Endodermal cell (in vitro differentiated cells): ENCODE measurements at regions not wholly inside any gene's neighbourhood (a gene's known extent, or its start where the extent isn't known, plus 50 kb on each side); places are given as distances from the start of the nearest gene placed in this dataset.

Experiments used
- DNase-seq: peaks from one replicate; pipeline ENCODE4 v3.0.0-alpha.2; 2017
- H3K27ac ChIP-seq: 2 replicates; pipeline ENCODE4 v1.5.1; 2013; ENCODE audit warnings: mild to moderate bottlenecking, low read depth, low read length, moderate library complexity
- H3K27me3 ChIP-seq: 2 replicates; pipeline ENCODE4 v1.6.1; 2013; ENCODE audit warnings: mild to moderate bottlenecking, low read length, moderate library complexity; ENCODE audit not compliant: insufficient read depth, control insufficient read depth, poor library complexity, severe bottlenecking
- H3K36me3 ChIP-seq: 2 replicates; pipeline ENCODE4 v1.7.0; 2013; ENCODE audit warnings: mild to moderate bottlenecking, low read length, moderate library complexity; ENCODE audit not compliant: control insufficient read depth, insufficient read depth
- H3K4me1 ChIP-seq: one replicate; pipeline ENCODE4 v1.7.0; 2013; ENCODE audit warnings: low read length; ENCODE audit not compliant: control insufficient read depth, insufficient read depth
- H3K4me3 ChIP-seq: 2 replicates; pipeline ENCODE4 v1.5.1; 2013; ENCODE audit warnings: mild to moderate bottlenecking, low read length, moderate library complexity
- H3K9ac ChIP-seq: 2 replicates; pipeline ENCODE4 v1.6.1; 2013; ENCODE audit warnings: mild to moderate bottlenecking, low read length, moderate library complexity; ENCODE audit not compliant: poor library complexity, severe bottlenecking; ENCODE audit errors: extremely low read depth
- H3K9me3 ChIP-seq: 2 replicates; pipeline ENCODE4 v1.6.1; 2013; ENCODE audit warnings: mild to moderate bottlenecking, low read length, moderate library complexity; ENCODE audit not compliant: control insufficient read depth
- H3K27ac Mint-ChIP-seq: 2 replicates; pipeline ENCODE4 v1.8.0; 2020; ENCODE audit warnings: mixed read lengths
- H3K27me3 Mint-ChIP-seq: 2 replicates; pipeline ENCODE4 v1.8.0; 2021; ENCODE audit warnings: mild to moderate bottlenecking, mixed read lengths; ENCODE audit not compliant: insufficient read depth
- H3K36me3 Mint-ChIP-seq: 2 replicates; pipeline ENCODE4 v1.8.0; 2020; ENCODE audit warnings: low read depth, mixed read lengths
- H3K4me1 Mint-ChIP-seq: 2 replicates; pipeline ENCODE4 v1.8.0; 2020; ENCODE audit warnings: mixed read lengths
- H3K4me3 Mint-ChIP-seq: 2 replicates; pipeline ENCODE4 v1.8.0; 2020; ENCODE audit warnings: mild to moderate bottlenecking, moderate library complexity, mixed read lengths
- H3K9me3 Mint-ChIP-seq: 2 replicates; pipeline ENCODE4 v1.8.0; 2020; ENCODE audit warnings: mild to moderate bottlenecking, mixed read lengths
- CTCF ChIP-seq: fragments of 200-600 bp; sonication (generic); conservative IDR thresholded peaks from 2 replicates; pipeline ENCODE4 v1.5.0; 2021; ENCODE audit warnings: antibody characterized with exemption, mild to moderate bottlenecking
- WGBS, 2 experiments: methylation state at CpG; one replicate each; pipeline versions ENCODE4 v1.1.5 to v1.1.7; 2013; ENCODE audit warnings: missing lambda C conversion rate in 2 of 2, mixed read lengths in 1 of 2; ENCODE audit not compliant: insufficient coverage in 1 of 2, insufficient read length in 1 of 2; 5-methylcytosine and 5-hydroxymethylcytosine counted together

DNA sequence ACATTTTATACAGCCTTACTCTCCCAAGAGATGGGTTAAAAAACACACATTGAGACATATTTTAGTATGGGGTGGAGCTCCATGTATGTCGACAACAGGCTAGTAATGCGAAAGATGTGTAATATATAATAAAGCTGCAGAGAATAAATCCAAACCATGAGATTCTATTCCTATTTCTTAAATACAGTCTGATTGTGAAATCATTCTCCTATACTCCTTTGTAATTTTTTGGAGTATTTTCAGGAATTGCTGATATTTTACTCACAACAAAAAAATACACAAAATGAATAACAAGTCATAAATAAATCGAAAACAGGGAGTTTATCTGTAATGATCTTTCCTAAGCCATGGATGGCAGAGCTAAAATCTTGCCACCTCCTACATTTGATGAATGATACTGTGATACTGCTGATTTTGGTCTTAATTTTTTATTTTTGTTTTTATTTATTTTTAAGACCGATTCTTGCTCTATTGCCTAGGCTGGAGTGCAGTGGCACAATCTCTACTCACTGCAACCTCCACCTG is 173.5 kb upstream of the KLF6 start:
- H3K9me3 ChIP-seq, result no peaks in the 10 kb centered on the region
- DNase-seq, result no peak
- H3K27me3 ChIP-seq, result no peaks in the 10 kb centered on the region
- H3K27ac Mint-ChIP-seq, result no peak overlapping the region
- H3K9me3 Mint-ChIP-seq, result no peaks in the 10 kb centered on the region
- no peaks in the 10 kb centered on the region for H3K27me3 Mint-ChIP-seq
- TF ChIP-seq CTCF, result no peak
- H3K9ac ChIP-seq, result no peak overlapping the region
- no peak overlapping the region for H3K4me3 Mint-ChIP-seq
- H3K4me3 ChIP-seq, result no peak overlapping the region
- H3K4me1 ChIP-seq, result peaks cover 10% of the 10 kb centered on the region
- H3K4me1 Mint-ChIP-seq, result peaks cover 41% of the 10 kb centered on the region
- 94 to 96% methylated on average over 2 of the region's 4 CpGs for WGBS, 2 experiments
- H3K36me3 Mint-ChIP-seq, result no peaks in the 10 kb centered on the region
- H3K36me3 ChIP-seq, result no peaks in the 10 kb centered on the region
- no peak overlapping the region for H3K27ac ChIP-seq

DNA sequence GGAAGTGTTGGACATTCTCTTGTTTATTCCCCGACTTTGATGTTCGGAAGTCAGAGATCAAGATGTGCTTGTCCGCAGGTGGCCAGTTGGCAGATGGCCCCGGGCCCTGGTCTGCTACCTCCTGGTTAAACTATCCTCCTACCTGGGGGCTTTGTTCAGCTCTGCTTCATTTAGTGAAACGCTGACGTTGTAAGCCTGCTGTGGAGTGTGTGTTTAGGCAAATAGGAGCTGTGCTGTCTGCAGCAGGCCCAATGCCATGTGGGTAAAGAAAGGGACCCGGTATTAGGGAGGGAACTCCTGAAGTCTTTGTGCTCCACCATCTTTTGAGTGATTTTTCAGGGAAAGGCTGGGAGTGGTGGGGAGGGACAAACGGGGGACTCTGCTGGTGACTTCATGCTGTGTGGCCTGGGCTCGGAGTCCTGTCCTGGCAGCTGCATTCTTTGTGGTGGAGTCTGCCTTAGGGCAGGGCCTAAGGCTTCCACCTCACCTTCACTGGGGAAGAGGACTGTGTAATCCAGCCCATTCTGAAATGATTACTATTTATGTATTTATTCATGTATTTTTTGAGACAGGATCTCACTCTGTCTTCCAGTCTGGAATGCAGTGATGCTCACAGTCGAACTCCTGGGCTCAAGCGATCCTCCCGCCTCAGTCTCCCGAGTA is 171.1 kb upstream of the KLF6 start:
- Mint-ChIP-seq H3K27ac (peak overlapping the region; percentile 38), H3K4me1 (peaks cover 36% of the 10 kb centered on the region), H3K9me3 (no peaks in the 10 kb centered on the region), H3K27me3 (no peaks in the 10 kb centered on the region), H3K4me3 (no peak overlapping the region), H3K36me3 (no peaks in the 10 kb centered on the region)
- Histone ChIP-seq H3K4me1 (peaks cover 10% of the 10 kb centered on the region), H3K36me3 (no peaks in the 10 kb centered on the region), H3K4me3 (no peak overlapping the region), H3K27me3 (no peaks in the 10 kb centered on the region), H3K9ac (no peak overlapping the region), H3K27ac (peak overlapping the region; percentile 61), H3K9me3 (no peaks in the 10 kb centered on the region)
- 50 to 74% methylated on average over 2 to 13 of the region's 13 CpGs for WGBS, 2 experiments
- TF ChIP-seq CTCF, result no peak
- peak; percentile 63 for DNase-seq

GRCh38 chr10:3955493-3955892 is 170.5 kb upstream of the KLF6 start:
- Histone ChIP-seq H3K9me3 (no peaks in the 10 kb centered on the region), H3K4me1 (peaks cover 10% of the 10 kb centered on the region), H3K9ac (no peak overlapping the region), H3K27ac (peak overlapping the region; percentile 61), H3K4me3 (no peak overlapping the region), H3K36me3 (no peaks in the 10 kb centered on the region), H3K27me3 (no peaks in the 10 kb centered on the region)
- Mint-ChIP-seq H3K4me1 (peaks cover 30% of the 10 kb centered on the region), H3K27ac (peak overlapping the region; percentile 38), H3K27me3 (no peaks in the 10 kb centered on the region), H3K9me3 (no peaks in the 10 kb centered on the region), H3K4me3 (no peak overlapping the region), H3K36me3 (no peaks in the 10 kb centered on the region)
- DNase-seq, result peak; percentile 77
- peak; percentile 39 for TF ChIP-seq CTCF
- 41 to 62% methylated on average over 9 to 13 of the region's 13 CpGs for WGBS, 2 experiments
